Fibroblast of lung (primary cell): ENCODE measurements at regions not wholly inside any gene's neighbourhood (a gene's known extent, or its start where the extent isn't known, plus 50 kb on each side); places are given as distances from the start of the nearest gene placed in this dataset.

Source experiments
- DNase-seq, 2 donors: peaks; one replicate each; pipeline versions ENCODE4 v3.0.0 to v3.0.0-alpha.2; 2010; ENCODE audit warnings: low read depth in 2 of 2
- H2AFZ ChIP-seq: 2 replicates; pipeline ENCODE4 v1.5.1; 2012; ENCODE audit warnings: low read length, control low read depth, inconsistent platforms
- H3K27ac ChIP-seq: 2 replicates; pipeline ENCODE4 v1.5.1; 2011; ENCODE audit warnings: low read length, control low read depth; ENCODE audit not compliant: insufficient read depth
- H3K27me3 ChIP-seq: 2 replicates; pipeline ENCODE4 v1.5.1; 2011; ENCODE audit warnings: mild to moderate bottlenecking, low read length; ENCODE audit not compliant: control insufficient read depth, insufficient read depth
- H3K36me3 ChIP-seq: 2 replicates; pipeline ENCODE4 v1.5.1; 2011; ENCODE audit warnings: low read length; ENCODE audit not compliant: control insufficient read depth, insufficient read depth
- H3K4me1 ChIP-seq: 2 replicates; pipeline ENCODE4 v1.5.1; 2011; ENCODE audit warnings: low read length; ENCODE audit not compliant: control insufficient read depth, insufficient read depth; ENCODE audit errors: extremely low read depth
- H3K4me2 ChIP-seq: 2 replicates; pipeline ENCODE4 v1.5.1; 2011; ENCODE audit warnings: low read length, control low read depth; ENCODE audit not compliant: insufficient read depth; ENCODE audit errors: extremely low read depth
- H3K4me3 ChIP-seq, 4 experiments: fragments of 200-600 bp in 1 of 4; sonication (generic) in 1 of 4; replicated peaks in 1 of 4; 2 replicates each; pipeline ENCODE4 v1.5.1; 2011 to 2016; ENCODE audit warnings: low read length in 4 of 4, low read depth in 3 of 4, mild to moderate bottlenecking in 3 of 4, control low read depth in 2 of 4, inconsistent platforms in 1 of 4, mixed read lengths in 1 of 4; ENCODE audit not compliant: insufficient read depth in 1 of 4; ENCODE audit errors: control extremely low read depth in 1 of 4
- H3K79me2 ChIP-seq: 2 replicates; pipeline ENCODE4 v1.5.1; 2012; ENCODE audit warnings: mild to moderate bottlenecking, low read length, inconsistent platforms; ENCODE audit not compliant: control insufficient read depth, insufficient read depth
- H3K9ac ChIP-seq: 2 replicates; pipeline ENCODE4 v1.5.1; 2011; ENCODE audit warnings: mild to moderate bottlenecking, low read length, control low read depth; ENCODE audit not compliant: insufficient read depth
- H3K9me3 ChIP-seq: 2 replicates; pipeline ENCODE4 v1.5.1; 2012; ENCODE audit warnings: low read depth, low read length; ENCODE audit not compliant: control insufficient read depth, insufficient read depth
- H4K20me1 ChIP-seq: 2 replicates; pipeline ENCODE4 v1.5.1; 2011; ENCODE audit warnings: low read length; ENCODE audit not compliant: control insufficient read depth, insufficient read depth; ENCODE audit errors: extremely low read depth
- EZH2 ChIP-seq: IDR thresholded peaks from 2 replicates; pipeline ENCODE4 v1.5.1; 2012; ENCODE audit warnings: low read length, control low read depth, mild to moderate bottlenecking; ENCODE audit errors: missing control alignments
- TF ChIP-seq, protein P1 (sequence below), 2 donors: IDR thresholded peaks in 1 of 2; conservative IDR thresholded peaks in 1 of 2; 1 replicate in 1 of 2; 2 replicates in 1 of 2; pipeline ENCODE4 v1.5.1; 2011 to 2012; ENCODE audit warnings: low read length in 2 of 2, control low read depth in 1 of 2, inconsistent platforms in 1 of 2, low read depth in 1 of 2, mild to moderate bottlenecking in 1 of 2

DNA sequence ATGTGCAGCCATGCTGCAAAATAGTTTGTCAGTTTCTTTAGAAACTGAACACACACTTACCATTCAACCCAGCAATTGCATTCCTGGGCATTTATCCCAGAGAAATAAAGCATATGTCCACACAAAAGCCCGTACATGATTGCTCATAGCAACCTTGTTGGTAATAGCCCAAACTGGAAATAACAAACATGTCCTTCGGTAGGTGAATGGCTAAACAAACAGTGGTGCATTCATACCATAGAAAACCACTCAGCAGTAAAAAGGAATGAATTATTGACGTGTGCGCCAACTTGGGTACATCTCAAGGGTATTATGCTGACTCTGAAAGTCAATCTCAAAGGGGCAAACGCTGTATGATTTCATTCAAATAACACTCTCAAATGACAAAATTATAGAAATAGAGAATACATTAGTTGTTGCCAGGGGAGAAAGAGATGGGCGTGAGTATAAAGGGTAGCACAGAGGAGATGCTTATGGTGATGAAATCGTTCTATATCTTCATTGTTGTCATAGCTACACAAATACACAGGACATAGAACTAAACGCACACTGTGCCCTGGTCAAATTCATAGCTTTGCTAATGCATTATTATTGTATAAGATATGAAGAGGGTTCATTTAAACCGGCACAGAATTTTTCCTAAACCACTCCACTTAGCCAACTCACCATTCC, 58.2 kb downstream of the DRD1 start:
- Histone ChIP-seq H3K27me3 (no peaks in the 10 kb centered on the region), H3K27ac (no peak overlapping the region), H2AFZ (no peak overlapping the region), H3K9ac (no peak overlapping the region), H3K4me3 (no peak overlapping the region), H3K4me1 (no peaks in the 10 kb centered on the region), H3K36me3 (no peaks in the 10 kb centered on the region), H4K20me1 (no peaks in the 10 kb centered on the region), H3K79me2 (no peaks in the 10 kb centered on the region), H3K4me2 (no peak overlapping the region), H3K9me3 (no peaks in the 10 kb centered on the region)
- TF ChIP-seq EZH2, result no peak
- TF ChIP-seq, protein P1, sequence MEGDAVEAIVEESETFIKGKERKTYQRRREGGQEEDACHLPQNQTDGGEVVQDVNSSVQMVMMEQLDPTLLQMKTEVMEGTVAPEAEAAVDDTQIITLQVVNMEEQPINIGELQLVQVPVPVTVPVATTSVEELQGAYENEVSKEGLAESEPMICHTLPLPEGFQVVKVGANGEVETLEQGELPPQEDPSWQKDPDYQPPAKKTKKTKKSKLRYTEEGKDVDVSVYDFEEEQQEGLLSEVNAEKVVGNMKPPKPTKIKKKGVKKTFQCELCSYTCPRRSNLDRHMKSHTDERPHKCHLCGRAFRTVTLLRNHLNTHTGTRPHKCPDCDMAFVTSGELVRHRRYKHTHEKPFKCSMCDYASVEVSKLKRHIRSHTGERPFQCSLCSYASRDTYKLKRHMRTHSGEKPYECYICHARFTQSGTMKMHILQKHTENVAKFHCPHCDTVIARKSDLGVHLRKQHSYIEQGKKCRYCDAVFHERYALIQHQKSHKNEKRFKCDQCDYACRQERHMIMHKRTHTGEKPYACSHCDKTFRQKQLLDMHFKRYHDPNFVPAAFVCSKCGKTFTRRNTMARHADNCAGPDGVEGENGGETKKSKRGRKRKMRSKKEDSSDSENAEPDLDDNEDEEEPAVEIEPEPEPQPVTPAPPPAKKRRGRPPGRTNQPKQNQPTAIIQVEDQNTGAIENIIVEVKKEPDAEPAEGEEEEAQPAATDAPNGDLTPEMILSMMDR (conservative IDR thresholded peaks at IDR 0.05 in 1 of 2, IDR thresholded peaks at IDR 0.05 in 1 of 2; ENCODE audit: low read depth in 1 of 2, low read length in 2 of 2), result no peak
- peak; percentile 51 to 79 for DNase-seq

DNA sequence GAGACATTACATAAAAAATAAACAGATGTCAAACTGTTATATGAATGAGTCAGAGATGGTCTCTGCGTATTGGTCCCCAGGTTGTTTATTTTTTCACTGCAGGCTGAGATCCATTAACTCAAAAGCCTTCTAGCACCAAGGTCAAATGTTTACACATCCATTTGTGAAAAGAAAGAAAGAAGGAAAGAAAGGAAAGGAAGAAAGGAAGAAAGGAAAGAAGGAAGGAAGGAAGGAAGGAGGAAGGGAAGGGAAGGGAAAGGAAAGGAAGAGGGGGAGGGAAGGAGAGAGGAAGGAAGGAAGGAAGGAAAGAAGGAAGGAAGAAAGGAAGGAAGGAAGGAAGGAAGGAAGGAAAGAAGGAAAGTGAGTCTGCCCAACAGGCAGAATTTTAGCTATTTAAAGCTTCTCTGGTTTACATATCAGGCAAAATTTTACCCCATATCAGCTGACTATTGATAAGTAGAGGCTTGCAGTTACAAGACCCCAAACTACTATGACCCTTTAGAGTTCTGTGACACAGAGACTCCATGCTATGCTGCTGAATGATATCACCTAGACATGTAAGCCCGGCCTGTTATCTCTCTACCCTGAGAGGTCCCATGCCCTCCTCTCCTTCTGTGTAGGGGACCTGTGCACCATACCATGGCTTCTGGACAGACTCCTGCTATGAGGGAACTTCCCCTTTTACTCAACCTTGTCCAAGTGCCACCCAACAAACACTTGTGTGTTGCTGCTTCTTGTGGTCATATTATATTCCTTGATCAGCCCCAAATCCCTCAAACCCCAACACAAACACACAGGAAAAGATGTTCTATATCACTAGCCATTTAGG, 59.0 kb downstream of the DRD1 start:
- no peaks in the 10 kb centered on the region for H3K4me1 ChIP-seq
- H3K4me2 ChIP-seq, result no peak overlapping the region
- DNase-seq, result peak; percentile 15 to 28
- H3K36me3 ChIP-seq, result no peaks in the 10 kb centered on the region
- H2AFZ ChIP-seq, result no peak overlapping the region
- no peaks in the 10 kb centered on the region for H3K9me3 ChIP-seq
- no peak overlapping the region for H3K4me3 ChIP-seq
- no peaks in the 10 kb centered on the region for H3K27me3 ChIP-seq
- H3K27ac ChIP-seq, result no peak overlapping the region
- H4K20me1 ChIP-seq, result no peaks in the 10 kb centered on the region
- TF ChIP-seq EZH2, result no peak
- TF ChIP-seq, protein P1 (conservative IDR thresholded peaks at IDR 0.05 in 1 of 2, IDR thresholded peaks at IDR 0.05 in 1 of 2; ENCODE audit: low read depth in 1 of 2, low read length in 2 of 2), result no peak
- H3K9ac ChIP-seq, result no peak overlapping the region
- no peaks in the 10 kb centered on the region for H3K79me2 ChIP-seq

DNA sequence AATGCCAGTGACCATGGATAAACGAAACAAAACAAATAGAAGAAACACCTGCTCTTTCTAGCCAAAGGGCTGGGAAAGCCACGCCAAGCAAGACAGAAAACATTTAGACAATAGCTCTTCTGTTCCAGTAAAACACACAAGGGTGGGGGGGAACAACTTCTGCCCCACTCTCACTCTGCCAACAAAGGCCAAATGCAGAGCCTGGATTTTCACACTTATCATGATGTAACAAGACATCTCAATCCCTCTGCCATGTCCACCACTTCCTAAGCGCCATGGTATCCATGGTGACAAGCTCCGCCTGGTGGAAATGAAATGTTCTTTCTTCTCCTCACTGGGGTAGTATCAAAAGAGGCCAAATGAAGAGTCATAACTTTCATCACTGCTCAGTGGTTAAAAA, 60.6 kb downstream of the DRD1 start:
- Histone ChIP-seq H3K27ac (no peak overlapping the region), H3K4me3 (no peak overlapping the region), H3K27me3 (no peaks in the 10 kb centered on the region), H2AFZ (no peak overlapping the region), H4K20me1 (no peaks in the 10 kb centered on the region), H3K9me3 (no peaks in the 10 kb centered on the region), H3K4me2 (no peak overlapping the region), H3K36me3 (no peaks in the 10 kb centered on the region), H3K4me1 (peaks cover 1% of the 10 kb centered on the region), H3K79me2 (no peaks in the 10 kb centered on the region), H3K9ac (no peak overlapping the region)
- TF ChIP-seq, protein P1 (conservative IDR thresholded peaks at IDR 0.05 in 1 of 2, IDR thresholded peaks at IDR 0.05 in 1 of 2; ENCODE audit: low read depth in 1 of 2, low read length in 2 of 2), result no peak
- no peak for TF ChIP-seq EZH2
- DNase-seq, result peak in 1 of 2 donors; percentile 24
